K562 (cell line): ENCODE measurements at regions not wholly inside any gene's neighbourhood (a gene's known extent, or its start where the extent isn't known, plus 50 kb on each side); places are given as distances from the start of the nearest gene placed in this dataset.

Source experiments
- ATAC-seq: fragments of 200-7000 bp; cut with Tn5 transposase; 3 replicates; pipeline ENCODE4 v1.9.1; 2020; ENCODE audit warnings: moderate library complexity
- BruUV-seq: library from RNA; stranded (reverse); fragments of 400-500 nt; replicated peaks from 2 replicates; lab custom pipeline; 2021; lab: Mats Ljungman, UMichigan
- CTCF ChIA-PET: fragments of 300-600 bp; formaldehyde crosslinking; extraction: SDS; loops from one replicate; lab custom pipeline; 2021; ENCODE audit warnings: low intra/inter-chr PET ratio; lab: Yijun Ruan, JAX
- POLR2A ChIA-PET: fragments of 300-600, 350-650 bp; sonication (Branson Sonifier 250); formaldehyde crosslinking; extraction: SDS; loops from one replicate; lab custom pipeline; 2021; ENCODE audit warnings: antibody characterized with exemption, inconsistent platforms; lab: Yijun Ruan, JAX
- DNase-seq, 4 experiments: peaks; one replicate each; pipeline versions ENCODE4 v3.0.0 to v3.0.0-alpha.2; 2011 to 2018; ENCODE audit warnings: low spot score in 3 of 4, mixed read lengths in 3 of 4; ENCODE audit errors: extremely low read depth in 1 of 4
- FAIRE-seq: peaks from 2 replicates; lab custom pipeline; 2011; peaks lifted over from hg19 to GRCh38; lab: Jason Lieb, UNC
- H2AFZ ChIP-seq: 2 replicates; pipeline ENCODE4 v1.6.0; 2011; ENCODE audit warnings: low read depth, low read length, control low read depth, inconsistent platforms
- H3K27ac ChIP-seq: fragments of 200-600 bp; 3 replicates; pipeline ENCODE4 v1.8.0; 2011; ENCODE audit warnings: low read depth, mild to moderate bottlenecking, control low read depth, inconsistent platforms, low read length, moderate library complexity, mixed read lengths; ENCODE audit errors: extremely low read depth
- H3K27me3 ChIP-seq, 2 experiments: fragments of 300-600 bp in 1 of 2; 2 replicates in 1 of 2; 3 replicates in 1 of 2; pipeline versions ENCODE4 v1.6.0 to v1.8.0; 2011; ENCODE audit warnings: inconsistent platforms in 2 of 2, low read length in 2 of 2, mild to moderate bottlenecking in 1 of 2, mixed read lengths in 1 of 2, moderate library complexity in 1 of 2; ENCODE audit not compliant: control insufficient read depth in 2 of 2, insufficient read depth in 2 of 2
- H3K36me3 ChIP-seq: fragments of 300-600 bp; 3 replicates; pipeline ENCODE4 v1.8.0; 2011; ENCODE audit warnings: mild to moderate bottlenecking, low read length, inconsistent platforms; ENCODE audit not compliant: control insufficient read depth, insufficient read depth
- H3K4me1 ChIP-seq, 2 experiments: fragments of 200-600 bp in 1 of 2; replicated peaks in 1 of 2; 2 replicates in 1 of 2; 3 replicates in 1 of 2; pipeline versions ENCODE4 v1.5.1 to v1.8.0; 2011; ENCODE audit warnings: inconsistent platforms in 2 of 2, low read length in 2 of 2, mild to moderate bottlenecking in 1 of 2, mixed read lengths in 1 of 2, moderate library complexity in 1 of 2; ENCODE audit not compliant: control insufficient read depth in 2 of 2, insufficient read depth in 2 of 2
- H3K4me2 ChIP-seq: 2 replicates; pipeline ENCODE4 v1.6.1; 2011; ENCODE audit warnings: low read length, control low read depth, inconsistent platforms, mixed read lengths; ENCODE audit not compliant: insufficient read depth
- H3K4me3 ChIP-seq: fragments of 200-600 bp; sonication (generic), shearing (Covaris generic); 2 replicates; pipeline ENCODE4 v1.5.1; 2016; ENCODE audit warnings: control low read depth, inconsistent platforms
- H3K79me2 ChIP-seq: fragments of 200-600 bp; 3 replicates; pipeline ENCODE4 v1.8.0; 2011; ENCODE audit warnings: low read length, inconsistent platforms; ENCODE audit not compliant: control insufficient read depth, insufficient read depth
- H3K9ac ChIP-seq, 2 experiments: 2 replicates each; pipeline versions ENCODE4 v1.6.0 to v1.6.1; 2011; ENCODE audit warnings: low read depth in 2 of 2, low read length in 2 of 2, control low read depth in 1 of 2, inconsistent platforms in 1 of 2, mild to moderate bottlenecking in 1 of 2, mixed read lengths in 1 of 2; ENCODE audit not compliant: insufficient read depth in 1 of 2
- H3K9me1 ChIP-seq: one replicate; pipeline ENCODE4 v1.6.0; 2011; ENCODE audit warnings: inconsistent platforms, mild to moderate bottlenecking, low read length, moderate library complexity; ENCODE audit not compliant: control insufficient read depth, insufficient read depth
- H3K9me3 ChIP-seq: replicated peaks from 2 replicates; pipeline ENCODE4 v1.5.1; 2011; ENCODE audit warnings: low read depth, low read length, inconsistent platforms; ENCODE audit not compliant: control insufficient read depth, insufficient read depth
- H4K20me1 ChIP-seq: replicated peaks from 2 replicates; pipeline ENCODE4 v1.6.1; 2011; ENCODE audit warnings: low read length, inconsistent platforms, mixed read lengths; ENCODE audit not compliant: control insufficient read depth, insufficient read depth
- CEBPZ ChIP-seq: fragments of 150-350 bp; IDR thresholded peaks from 2 replicates; pipeline ENCODE4 v1.6.1; 2014; ENCODE audit warnings: low read depth, mild to moderate bottlenecking, low read length, borderline replicate concordance
- E4F1 ChIP-seq: fragments of 250-450 bp; sonication (Bioruptor Pico); IDR thresholded peaks from 2 replicates; pipeline ENCODE4 v1.5.0; 2021; ENCODE audit warnings: mild to moderate bottlenecking, borderline replicate concordance
- HMBOX1 ChIP-seq: sonication (generic); IDR thresholded peaks from 2 replicates; pipeline ENCODE4 v1.6.1; 2016
- MCM5 ChIP-seq: fragments of 450-650 bp; IDR thresholded peaks from 2 replicates; pipeline ENCODE4 v1.6.1; 2016; ENCODE audit warnings: low read depth
- RBM17 ChIP-seq: fragments of 200-400 bp; formaldehyde crosslinking; IDR thresholded peaks from 2 replicates; pipeline ENCODE4 v1.6.1; 2017; ENCODE audit warnings: low read depth, mild to moderate bottlenecking, low read length, borderline replicate concordance
- WGBS: fragments of 100-300 bp; shearing (Covaris generic); methylation state at CpG from one replicate; pipeline ENCODE4 v1.1.6; 2016; ENCODE audit warnings: low coverage, mixed read lengths; ENCODE audit not compliant: insufficient coverage; ENCODE audit errors: missing lambda C conversion rate; 5-methylcytosine and 5-hydroxymethylcytosine counted together
- in situ Hi-C: fragments of 300-500 bp; cut with MboI; formaldehyde crosslinking; loops from 4 replicates; pipeline ENCODE4 v1.15.0; 2018; ENCODE audit warnings: inconsistent platforms, mixed read lengths
- intact Hi-C: fragments of 100-400 bp; cut with micrococcal nuclease; formaldehyde crosslinking; loops from 2 replicates; pipeline ENCODE4 v1.14.2; 2022

GRCh38 chr4:186348433-186348832 lies 82.4 kb downstream of the F11 start:
- in situ Hi-C loops (no loop called here), intact Hi-C loops (no loop called here)
- FAIRE-seq (no peak), DNase-seq (no peak), ATAC-seq (no peak)
- ChIA-PET CTCF (no interaction called here), POLR2A (no interaction called here)
- H3K4me3 ChIP-seq, result no peak overlapping the region
- H4K20me1 ChIP-seq, result no peaks in the 10 kb centered on the region
- H3K9ac ChIP-seq, result no peak overlapping the region
- 1% methylated on average over 10 of the region's 10 CpGs for WGBS
- H2AFZ ChIP-seq, result no peak overlapping the region
- no peaks in the 10 kb centered on the region for H3K79me2 ChIP-seq
- H3K4me2 ChIP-seq, result no peak overlapping the region
- no peak for TF ChIP-seq RBM17
- no peak for TF ChIP-seq HMBOX1
- no peak for TF ChIP-seq E4F1 (CRISPR knock-in tag)
- no peak for TF ChIP-seq CEBPZ
- no peak for TF ChIP-seq MCM5
- no peaks in the 10 kb centered on the region for H3K36me3 ChIP-seq
- peaks cover 17 to 50% of the 10 kb centered on the region in 2 experiments; a peak in 4 of 5 replicates for H3K27me3 ChIP-seq
- no peaks in the 10 kb centered on the region for H3K9me1 ChIP-seq
- BruUV-seq, result no TSS peak
- H3K9me3 ChIP-seq, result no peaks in the 10 kb centered on the region
- H3K4me1 ChIP-seq, result no peaks in the 10 kb centered on the region; a peak in 1 of 5 replicates
- no peak overlapping the region for H3K27ac ChIP-seq
